Liver (tissue), 7 donors: ENCODE measurements at regions not wholly inside any gene's neighbourhood (a gene's known extent, or its start where the extent isn't known, plus 50 kb on each side); places are given as distances from the start of the nearest gene placed in this dataset.

Experiments
- DNase-seq: peaks from one replicate; pipeline ENCODE4 v3.0.0-alpha.2; 2017; ENCODE audit warnings: low spot score
- H3K27ac ChIP-seq, 2 donors: one replicate each; pipeline ENCODE4 v1.7.0; 2013; ENCODE audit warnings: inconsistent platforms in 2 of 2, low read length in 2 of 2, control low read depth in 1 of 2, low read depth in 1 of 2, mild to moderate bottlenecking in 1 of 2
- H3K27me3 ChIP-seq, 4 donors: one replicate each; pipeline versions ENCODE4 v1.6.1 to v1.7.0; 2013; ENCODE audit warnings: low read length in 3 of 4, inconsistent platforms in 1 of 4, mild to moderate bottlenecking in 1 of 4, moderate library complexity in 1 of 4; ENCODE audit not compliant: control insufficient read depth in 4 of 4, insufficient read depth in 4 of 4
- H3K36me3 ChIP-seq, 4 donors: one replicate each; pipeline versions ENCODE4 v1.6.1 to v1.7.0; 2013; ENCODE audit warnings: low read length in 3 of 4, mild to moderate bottlenecking in 3 of 4, low read depth in 1 of 4, moderate library complexity in 1 of 4; ENCODE audit not compliant: control insufficient read depth in 4 of 4, insufficient read depth in 3 of 4
- H3K4me1 ChIP-seq, 4 donors: one replicate each; pipeline versions ENCODE4 v1.6.1 to v1.7.0; 2013; ENCODE audit warnings: low read length in 3 of 4, mild to moderate bottlenecking in 3 of 4, moderate library complexity in 1 of 4; ENCODE audit not compliant: control insufficient read depth in 4 of 4, insufficient read depth in 4 of 4
- H3K4me3 ChIP-seq, 3 donors: one replicate each; pipeline versions ENCODE4 v1.6.1 to v1.7.0; 2013; ENCODE audit warnings: low read length in 3 of 3, control low read depth in 1 of 3, low read depth in 1 of 3, mild to moderate bottlenecking in 1 of 3
- H3K9ac ChIP-seq, 2 donors: one replicate each; pipeline ENCODE4 v1.7.0; 2013; ENCODE audit warnings: low read length in 2 of 2, mild to moderate bottlenecking in 2 of 2, moderate library complexity in 2 of 2, control low read depth in 1 of 2, low read depth in 1 of 2
- H3K9me3 ChIP-seq, 4 donors: one replicate each; pipeline versions ENCODE4 v1.6.1 to v1.7.0; 2013; ENCODE audit warnings: low read length in 3 of 4; ENCODE audit not compliant: control insufficient read depth in 4 of 4
- ATF3 ChIP-seq: IDR thresholded peaks from 2 replicates; pipeline ENCODE4 v1.6.1; 2016; ENCODE audit warnings: antibody characterized with exemption
- EGR1 ChIP-seq, 2 donors: IDR thresholded peaks; 2 replicates each; pipeline ENCODE4 v1.6.1; 2016 to 2018; ENCODE audit warnings: antibody characterized with exemption in 2 of 2, low read depth in 2 of 2
- FOXA1 ChIP-seq: IDR thresholded peaks from 2 replicates; pipeline ENCODE4 v1.6.1; 2016; ENCODE audit warnings: antibody characterized with exemption
- FOXA2 ChIP-seq: IDR thresholded peaks from 2 replicates; pipeline ENCODE4 v1.6.1; 2016; ENCODE audit warnings: antibody characterized with exemption
- GABPA ChIP-seq, 2 donors: IDR thresholded peaks in 1 of 2; conservative IDR thresholded peaks in 1 of 2; 2 replicates each; pipeline ENCODE4 v1.6.1; 2016; ENCODE audit warnings: antibody characterized with exemption in 2 of 2, mild to moderate bottlenecking in 1 of 2, moderate library complexity in 1 of 2
- HNF4A ChIP-seq, 2 donors: conservative IDR thresholded peaks; 2 replicates each; pipeline ENCODE4 v1.6.1; 2016; ENCODE audit warnings: antibody characterized with exemption in 2 of 2, mild to moderate bottlenecking in 2 of 2
- HNF4G ChIP-seq: IDR thresholded peaks from 2 replicates; pipeline ENCODE4 v1.6.1; 2016; ENCODE audit warnings: antibody characterized with exemption
- MAX ChIP-seq: IDR thresholded peaks from 2 replicates; pipeline ENCODE4 v1.6.1; 2016; ENCODE audit warnings: antibody characterized with exemption
- NR2F2 ChIP-seq: IDR thresholded peaks from 2 replicates; pipeline ENCODE4 v1.6.1; 2016; ENCODE audit warnings: antibody characterized with exemption
- RAD21 ChIP-seq, 2 donors: IDR thresholded peaks; 2 replicates each; pipeline ENCODE4 v1.6.1; 2016; ENCODE audit warnings: antibody characterized with exemption in 2 of 2, mild to moderate bottlenecking in 2 of 2
- REST ChIP-seq: IDR thresholded peaks from 2 replicates; pipeline ENCODE4 v1.6.1; 2016; ENCODE audit warnings: antibody characterized with exemption, mild to moderate bottlenecking
- SP1 ChIP-seq: IDR thresholded peaks from 2 replicates; pipeline ENCODE4 v1.6.1; 2018; ENCODE audit warnings: antibody characterized with exemption, mild to moderate bottlenecking
- TAF1 ChIP-seq: conservative IDR thresholded peaks from 2 replicates; pipeline ENCODE4 v1.6.1; 2016; ENCODE audit warnings: antibody characterized with exemption, mild to moderate bottlenecking
- ZBTB33 ChIP-seq: IDR thresholded peaks from 2 replicates; pipeline ENCODE4 v1.6.1; 2016; ENCODE audit warnings: antibody characterized with exemption
- WGBS: extraction: QIAGEN DNeasy Blood & Tissue Kit; methylation state at CpG from one replicate; pipeline ENCODE4 v1.1.7; 2013; 5-methylcytosine and 5-hydroxymethylcytosine counted together
- donor health status: healthy.
- donor health status: healthy.
- donor health status: healthy.
- donor health status: healthy.

- no peak overlapping the region for H3K9ac ChIP-seq
- WGBS = 95% methylated on average over 14 of the region's 14 CpGs
Observed at GRCh38 chr4:186012071-186012470, 56.9 kb upstream of the TLR3 start.

More at GRCh38 chr4:186012071-186012470, 56.9 kb upstream of the TLR3 start:
- no peak overlapping the region for H3K4me3 ChIP-seq
- no peaks in the 10 kb centered on the region for H3K36me3 ChIP-seq
- no peak overlapping the region for H3K27ac ChIP-seq
- DNase-seq = no peak
- H3K9me3 ChIP-seq = no peaks in the 10 kb centered on the region
- no peaks in the 10 kb centered on the region for H3K27me3 ChIP-seq
- H3K4me1 ChIP-seq = no peaks in the 10 kb centered on the region
- TF ChIP-seq FOXA2 (no peak), ZBTB33 (no peak), TAF1 (no peak), HNF4A (conservative IDR thresholded peaks at IDR 0.05) (no peak), ATF3 (no peak), REST (no peak), HNF4G (no peak), MAX (no peak), SP1 (no peak), RAD21 (IDR thresholded peaks at IDR 0.05) (no peak), FOXA1 (no peak), GABPA (IDR thresholded peaks at IDR 0.05 in 1 of 2, conservative IDR thresholded peaks at IDR 0.05 in 1 of 2) (no peak), EGR1 (IDR thresholded peaks at IDR 0.05; ENCODE audit: low read depth in 2 of 2) (no peak), NR2F2 (no peak)
